Parathyroid adenoma (tissue), 2 donors: ENCODE measurements at regions not wholly inside any gene's neighbourhood (a gene's known extent, or its start where the extent isn't known, plus 50 kb on each side); places are given as distances from the start of the nearest gene placed in this dataset.

Source experiments
- H2AFZ ChIP-seq: fragments of 300-600 bp; sonication (generic); one replicate; pipeline ENCODE4 v1.7.0; 2017; ENCODE audit warnings: antibody characterized with exemption, mild to moderate bottlenecking
- H3K27ac ChIP-seq: fragments of 300-600 bp; sonication (generic); one replicate; pipeline ENCODE4 v1.7.0; 2017
- H3K27me3 ChIP-seq: fragments of 300-600 bp; sonication (generic); one replicate; pipeline ENCODE4 v1.7.0; 2017; ENCODE audit warnings: low read length; ENCODE audit not compliant: control insufficient read depth, insufficient read depth
- H3K36me3 ChIP-seq: fragments of 300-600 bp; sonication (generic); one replicate; pipeline ENCODE4 v1.7.0; 2017; ENCODE audit warnings: low read length; ENCODE audit not compliant: control insufficient read depth, insufficient read depth
- H3K4me1 ChIP-seq: fragments of 300-600 bp; sonication (generic); one replicate; pipeline ENCODE4 v1.7.0; 2017; ENCODE audit warnings: control low read depth
- H3K4me2 ChIP-seq: fragments of 300-600 bp; sonication (generic); one replicate; pipeline ENCODE4 v1.7.0; 2017; ENCODE audit warnings: low read length
- H3K4me3 ChIP-seq: fragments of 300-600 bp; sonication (generic); one replicate; pipeline ENCODE4 v1.7.0; 2017; ENCODE audit warnings: low read depth, low read length
- H3K79me2 ChIP-seq: fragments of 300-600 bp; sonication (generic); one replicate; pipeline ENCODE4 v1.7.0; 2017; ENCODE audit warnings: control low read depth
- H3K9ac ChIP-seq: fragments of 300-600 bp; sonication (generic); one replicate; pipeline ENCODE4 v1.7.0; 2017; ENCODE audit warnings: mild to moderate bottlenecking
- H3K9me3 ChIP-seq: fragments of 300-600 bp; sonication (generic); one replicate; pipeline ENCODE4 v1.7.0; 2017; ENCODE audit warnings: low read length; ENCODE audit not compliant: control insufficient read depth
- CTCF ChIP-seq: fragments of 300-600 bp; sonication (generic); IDR thresholded peaks from one replicate; pipeline ENCODE4 v1.7.0; 2017; ENCODE audit warnings: antibody characterized with exemption, mild to moderate bottlenecking
- donor health status: primary hyperparathyroidism.

GRCh38 chr18:70600225-70600925 is 311.5 kb downstream of the SOCS6 start:
- H3K9ac ChIP-seq, result no peak overlapping the region
- H3K27ac ChIP-seq, result no peak overlapping the region
- H3K79me2 ChIP-seq, result no peaks in the 10 kb centered on the region
- H3K27me3 ChIP-seq, result no peaks in the 10 kb centered on the region
- no peak overlapping the region for H3K4me3 ChIP-seq
- H3K9me3 ChIP-seq, result no peaks in the 10 kb centered on the region
- H3K36me3 ChIP-seq, result no peaks in the 10 kb centered on the region
- no peak overlapping the region for H3K4me2 ChIP-seq
- no peak for TF ChIP-seq CTCF
- H3K4me1 ChIP-seq, result no peaks in the 10 kb centered on the region
- H2AFZ ChIP-seq, result no peak overlapping the region

GRCh38 chr18:70598406-70598805 is 309.6 kb downstream of the SOCS6 start:
- no peaks in the 10 kb centered on the region for H3K36me3 ChIP-seq
- no peak overlapping the region for H3K4me3 ChIP-seq
- no peak overlapping the region for H3K9ac ChIP-seq
- no peaks in the 10 kb centered on the region for H3K9me3 ChIP-seq
- no peak for TF ChIP-seq CTCF
- no peaks in the 10 kb centered on the region for H3K4me1 ChIP-seq
- H2AFZ ChIP-seq, result no peak overlapping the region
- no peak overlapping the region for H3K27ac ChIP-seq
- no peak overlapping the region for H3K4me2 ChIP-seq
- no peaks in the 10 kb centered on the region for H3K79me2 ChIP-seq
- no peaks in the 10 kb centered on the region for H3K27me3 ChIP-seq

GRCh38 chr18:70582981-70583380 is 294.1 kb downstream of the SOCS6 start:
- Histone ChIP-seq H3K27ac (no peak overlapping the region), H3K4me2 (no peak overlapping the region), H3K4me1 (no peaks in the 10 kb centered on the region), H3K4me3 (no peak overlapping the region), H3K9ac (no peak overlapping the region), H3K36me3 (no peaks in the 10 kb centered on the region), H3K27me3 (no peaks in the 10 kb centered on the region), H3K9me3 (no peaks in the 10 kb centered on the region), H2AFZ (no peak overlapping the region), H3K79me2 (no peaks in the 10 kb centered on the region)
- no peak for TF ChIP-seq CTCF

- no peaks in the 10 kb centered on the region for H3K4me1 ChIP-seq
- no peak for TF ChIP-seq CTCF
- H3K36me3 ChIP-seq, result no peaks in the 10 kb centered on the region
- no peak overlapping the region for H3K4me3 ChIP-seq
- H2AFZ ChIP-seq, result no peak overlapping the region
- H3K9me3 ChIP-seq, result no peaks in the 10 kb centered on the region
- H3K4me2 ChIP-seq, result no peak overlapping the region
- H3K9ac ChIP-seq, result no peak overlapping the region
- H3K27me3 ChIP-seq, result no peaks in the 10 kb centered on the region
- no peaks in the 10 kb centered on the region for H3K79me2 ChIP-seq
- H3K27ac ChIP-seq, result no peak overlapping the region
Measured at GRCh38 chr18:70578480-70578879, 289.6 kb downstream of the SOCS6 start.

GRCh38 chr18:70577023-70577420 is 288.2 kb downstream of the SOCS6 start:
- Histone ChIP-seq H3K4me1 (no peaks in the 10 kb centered on the region), H3K4me2 (no peak overlapping the region), H3K27me3 (no peaks in the 10 kb centered on the region), H3K9ac (no peak overlapping the region), H3K4me3 (no peak overlapping the region), H2AFZ (no peak overlapping the region), H3K27ac (no peak overlapping the region), H3K79me2 (no peaks in the 10 kb centered on the region), H3K9me3 (no peaks in the 10 kb centered on the region), H3K36me3 (no peaks in the 10 kb centered on the region)
- TF ChIP-seq CTCF, result no peak
